Raji (cell line): ENCODE measurements at regions not wholly inside any gene's neighbourhood (a gene's known extent, or its start where the extent isn't known, plus 50 kb on each side); places are given as distances from the start of the nearest gene placed in this dataset.

Experiments
- POLR2A ChIP-seq: IDR thresholded peaks from 2 replicates; pipeline ENCODE4 v1.6.1; 2011; ENCODE audit warnings: low read depth, low read length, control low read depth; ENCODE audit not compliant: insufficient read depth

- no peak for TF ChIP-seq POLR2A
These were observed 124.6 kb upstream of the BCL2L14 start for GRCh38 chr12:11946161-11946560.

GRCh38 chr12:11947213-11947612 lies 123.5 kb upstream of the BCL2L14 start:
- TF ChIP-seq POLR2A, result no peak

GRCh38 chr12:11949738-11950411 lies 120.9 kb upstream of the BCL2L14 start:
- TF ChIP-seq POLR2A, result no peak

- no peak for TF ChIP-seq POLR2A
These were observed 119.5 kb upstream of the BCL2L14 start for GRCh38 chr12:11951209-11951608.

- TF ChIP-seq POLR2A, result no peak
These were observed 117.2 kb upstream of the BCL2L14 start for GRCh38 chr12:11953523-11953922.

GRCh38 chr12:11954181-11954580 lies 116.6 kb upstream of the BCL2L14 start:
- TF ChIP-seq POLR2A, result no peak

GRCh38 chr12:11958221-11959091 lies 112.3 kb upstream of the BCL2L14 start:
- no peak for TF ChIP-seq POLR2A

- no peak for TF ChIP-seq POLR2A
These were observed 111.5 kb upstream of the BCL2L14 start for GRCh38 chr12:11959117-11959823.

GRCh38 chr12:11960646-11961045 lies 110.1 kb upstream of the BCL2L14 start:
- no peak for TF ChIP-seq POLR2A

GRCh38 chr12:11961686-11962085 lies 109.1 kb upstream of the BCL2L14 start:
- TF ChIP-seq POLR2A, result no peak

- no peak for TF ChIP-seq POLR2A
These were observed 107.9 kb upstream of the BCL2L14 start for GRCh38 chr12:11962860-11963259.

- TF ChIP-seq POLR2A, result no peak
These were observed 106.8 kb upstream of the BCL2L14 start for GRCh38 chr12:11963841-11964471.

GRCh38 chr12:11965258-11965910 lies 105.4 kb upstream of the BCL2L14 start:
- TF ChIP-seq POLR2A, result no peak

GRCh38 chr12:11967376-11968047 lies 103.2 kb upstream of the BCL2L14 start:
- no peak for TF ChIP-seq POLR2A
